Keratinocyte (primary cell): ENCODE measurements at regions not wholly inside any gene's neighbourhood (a gene's known extent, or its start where the extent isn't known, plus 50 kb on each side); places are given as distances from the start of the nearest gene placed in this dataset.

Experiments used
- DNase-seq: peaks from one replicate; pipeline ENCODE4 v3.0.0-alpha.2; 2011; ENCODE audit warnings: low read depth, missing footprints, low spot score
- FAIRE-seq: peaks from 2 replicates; lab custom pipeline; 2011; peaks lifted over from hg19 to GRCh38; lab: Jason Lieb, UNC
- H2AFZ ChIP-seq: 2 replicates; pipeline ENCODE4 v1.6.0; 2012; ENCODE audit warnings: low read length, control low read depth, inconsistent platforms; ENCODE audit not compliant: control insufficient read depth
- H3K27ac ChIP-seq: 2 replicates; pipeline ENCODE4 v1.5.1; 2011; ENCODE audit warnings: low read length; ENCODE audit not compliant: control insufficient read depth, insufficient read depth
- H3K27me3 ChIP-seq: 3 replicates; pipeline ENCODE4 v1.6.0; 2011; ENCODE audit warnings: low read length; ENCODE audit not compliant: control insufficient read depth, insufficient read depth; ENCODE audit errors: extremely low read depth
- H3K36me3 ChIP-seq, 2 experiments: 2 replicates in 1 of 2; 3 replicates in 1 of 2; pipeline ENCODE4 v1.5.1; 2011; ENCODE audit warnings: low read length in 2 of 2, mild to moderate bottlenecking in 1 of 2; ENCODE audit not compliant: control insufficient read depth in 2 of 2, insufficient read depth in 2 of 2; ENCODE audit errors: extremely low read depth in 1 of 2
- H3K4me1 ChIP-seq: 3 replicates; pipeline ENCODE4 v1.5.1; 2011; ENCODE audit warnings: low read length; ENCODE audit not compliant: control insufficient read depth, insufficient read depth; ENCODE audit errors: extremely low read depth
- H3K4me2 ChIP-seq: 3 replicates; pipeline ENCODE4 v1.6.0; 2011; ENCODE audit warnings: low read depth, low read length; ENCODE audit not compliant: control insufficient read depth, insufficient read depth; ENCODE audit errors: extremely low read depth
- H3K4me3 ChIP-seq, 3 experiments: fragments of 200-600 bp in 1 of 3; sonication (generic) in 1 of 3; 2 replicates in 2 of 3; 3 replicates in 1 of 3; pipeline ENCODE4 v1.5.1; 2011 to 2016; ENCODE audit warnings: low read length in 3 of 3, mild to moderate bottlenecking in 3 of 3, control low read depth in 2 of 3, inconsistent platforms in 1 of 3, low read depth in 1 of 3, mixed read lengths in 1 of 3, mixed run types in 1 of 3, moderate library complexity in 1 of 3; ENCODE audit not compliant: control insufficient read depth in 2 of 3, insufficient read depth in 2 of 3; ENCODE audit errors: extremely low read depth in 1 of 3
- H3K79me2 ChIP-seq: 2 replicates; pipeline ENCODE4 v1.6.0; 2012; ENCODE audit warnings: low read length; ENCODE audit not compliant: control insufficient read depth, insufficient read depth
- H3K9ac ChIP-seq: 3 replicates; pipeline ENCODE4 v1.6.0; 2011; ENCODE audit warnings: low read length; ENCODE audit not compliant: control insufficient read depth, insufficient read depth; ENCODE audit errors: extremely low read depth
- H3K9me1 ChIP-seq: 3 replicates; pipeline ENCODE4 v1.6.0; 2011; ENCODE audit warnings: low read length; ENCODE audit not compliant: control insufficient read depth, insufficient read depth; ENCODE audit errors: extremely low read depth
- H3K9me3 ChIP-seq: 2 replicates; pipeline ENCODE4 v1.5.1; 2012; ENCODE audit warnings: low read depth, low read length; ENCODE audit not compliant: control insufficient read depth
- H4K20me1 ChIP-seq: 3 replicates; pipeline ENCODE4 v1.6.0; 2011; ENCODE audit warnings: low read length; ENCODE audit not compliant: control insufficient read depth, insufficient read depth; ENCODE audit errors: extremely low read depth
- CTCF ChIP-seq, 3 experiments: IDR thresholded peaks in 1 of 3; conservative IDR thresholded peaks in 1 of 3; optimal IDR thresholded peaks in 1 of 3; 2 replicates in 2 of 3; 3 replicates in 1 of 3; pipeline versions ENCODE3 to v1.5.1; 2011; ENCODE audit warnings: low read length in 3 of 3, mild to moderate bottlenecking in 3 of 3, moderate library complexity in 2 of 3, control low read depth in 1 of 3, inconsistent platforms in 1 of 3; ENCODE audit not compliant: insufficient read depth in 2 of 3; ENCODE audit errors: extremely low read depth in 1 of 3
- EZH2 ChIP-seq: IDR thresholded peaks from one replicate; pipeline ENCODE4 v1.6.1; 2012; ENCODE audit warnings: inconsistent platforms, mild to moderate bottlenecking, low read length, moderate library complexity
- dilution Hi-C: fragments of 300-500 bp; cut with MboI; formaldehyde crosslinking; loops from one replicate; pipeline ENCODE4 v1.7.0; 2020; ENCODE audit warnings: low sequenced_read_pairs; ENCODE audit not compliant: extremely low pct_ligation_motif_present

GRCh38 chr7:113633073-113633472 lies 285.7 kb downstream of the PPP1R3A start:
- Histone ChIP-seq H3K4me1 (peaks cover 29% of the 10 kb centered on the region), H2AFZ (no peak overlapping the region), H3K27me3 (no peaks in the 10 kb centered on the region), H4K20me1 (no peaks in the 10 kb centered on the region), H3K9me3 (no peaks in the 10 kb centered on the region), H3K79me2 (no peaks in the 10 kb centered on the region), H3K27ac (no peak overlapping the region), H3K9ac (no peak overlapping the region), H3K4me2 (no peak overlapping the region), H3K36me3 (no peaks in the 10 kb centered on the region), H3K9me1 (no peaks in the 10 kb centered on the region), H3K4me3 (no peak overlapping the region)
- TF ChIP-seq EZH2 (no peak), CTCF (optimal IDR thresholded peaks at IDR 0.05 in 1 of 3, IDR thresholded peaks at IDR 0.05 in 1 of 3, conservative IDR thresholded peaks at IDR 0.05 in 1 of 3; ENCODE audit: extremely low read depth in 1 of 3, insufficient read depth in 2 of 3, low read length in 3 of 3) (no peak)
- no peak for DNase-seq
- dilution Hi-C loops, result no loop called here
- FAIRE-seq, result no peak

GRCh38 chr7:113628948-113629847 lies 289.6 kb downstream of the PPP1R3A start:
- H3K79me2 ChIP-seq, result no peaks in the 10 kb centered on the region
- H3K4me1 ChIP-seq, result peaks cover 3% of the 10 kb centered on the region
- DNase-seq (peak; percentile 56), FAIRE-seq (peak; percentile 17)
- peak overlapping the region; percentile 56 for H2AFZ ChIP-seq
- H4K20me1 ChIP-seq, result no peaks in the 10 kb centered on the region
- H3K27ac ChIP-seq, result no peak overlapping the region
- H3K9ac ChIP-seq, result no peak overlapping the region
- no peak overlapping the region for H3K4me2 ChIP-seq
- no peak overlapping the region for H3K4me3 ChIP-seq
- no peaks in the 10 kb centered on the region for H3K36me3 ChIP-seq
- H3K9me3 ChIP-seq, result no peaks in the 10 kb centered on the region
- no peaks in the 10 kb centered on the region for H3K9me1 ChIP-seq
- no peaks in the 10 kb centered on the region for H3K27me3 ChIP-seq
- dilution Hi-C loops, result no loop called here
- no peak for TF ChIP-seq CTCF (optimal IDR thresholded peaks at IDR 0.05 in 1 of 3, IDR thresholded peaks at IDR 0.05 in 1 of 3, conservative IDR thresholded peaks at IDR 0.05 in 1 of 3; ENCODE audit: extremely low read depth in 1 of 3, insufficient read depth in 2 of 3, low read length in 3 of 3)
- no peak for TF ChIP-seq EZH2
